HFFc6 (cell line): ENCODE measurements at regions not wholly inside any gene's neighbourhood (a gene's known extent, or its start where the extent isn't known, plus 50 kb on each side); places are given as distances from the start of the nearest gene placed in this dataset.

Source experiments
- DNase-seq: peaks from one replicate; pipeline ENCODE4 v3.0.0-alpha.2; 2018
- H3K27ac Mint-ChIP-seq: 2 replicates; pipeline ENCODE4 v1.8.0; 2020; ENCODE audit warnings: mild to moderate bottlenecking, mixed read lengths
- H3K27me3 Mint-ChIP-seq: 2 replicates; pipeline ENCODE4 v1.8.0; 2021; ENCODE audit warnings: mild to moderate bottlenecking, moderate library complexity, mixed read lengths; ENCODE audit not compliant: insufficient read depth
- H3K36me3 Mint-ChIP-seq: 2 replicates; pipeline ENCODE4 v1.8.0; 2021; ENCODE audit warnings: low read depth, mixed read lengths
- H3K4me1 Mint-ChIP-seq: 2 replicates; pipeline ENCODE4 v1.8.0; 2020; ENCODE audit warnings: low read depth, mixed read lengths
- H3K4me3 Mint-ChIP-seq: 2 replicates; pipeline ENCODE4 v1.8.0; 2020; ENCODE audit warnings: mild to moderate bottlenecking, moderate library complexity, mixed read lengths
- H3K9me3 Mint-ChIP-seq: 2 replicates; pipeline ENCODE4 v1.8.0; 2020; ENCODE audit warnings: mild to moderate bottlenecking, mixed read lengths
- TF ChIP-seq, protein P1 (sequence below): fragments of 200-600 bp; sonication (generic); IDR thresholded peaks from 2 replicates; pipeline ENCODE4 v1.5.0; 2021; ENCODE audit warnings: antibody characterized with exemption, mild to moderate bottlenecking

DNA sequence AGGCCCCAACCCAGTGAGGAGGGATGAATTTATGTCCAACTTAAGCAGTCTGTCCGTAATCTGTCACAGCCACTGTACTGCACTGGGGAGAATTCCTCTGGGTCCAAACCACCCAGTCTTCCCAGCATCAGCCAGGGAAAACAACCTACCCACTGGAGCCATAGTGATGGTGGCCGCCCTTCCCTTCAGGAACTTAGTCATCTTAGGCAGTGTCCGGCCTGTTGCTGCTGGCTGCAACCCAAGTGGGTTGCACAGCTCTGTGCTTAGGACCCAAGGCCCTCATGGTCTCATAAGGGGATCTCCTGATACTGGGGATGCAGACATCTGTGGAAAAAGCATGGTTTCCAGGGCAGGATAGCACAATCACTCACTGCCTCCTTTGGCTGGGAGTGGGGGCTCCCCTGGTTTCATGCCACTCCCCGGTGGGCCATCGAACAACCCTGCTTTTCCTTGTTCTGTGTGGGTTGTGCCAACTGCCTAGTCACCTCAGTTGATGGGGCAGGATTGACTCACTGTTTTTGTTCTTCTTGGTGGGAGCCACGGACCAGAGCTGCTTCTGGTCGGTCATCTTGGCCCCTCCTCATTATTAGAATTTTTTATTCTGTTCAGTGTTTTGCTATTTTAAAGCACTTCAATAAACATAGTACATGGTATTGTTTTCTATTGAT lies 591.9 kb downstream of the DOK5 start:
- Mint-ChIP-seq H3K9me3 (peaks cover 45% of the 10 kb centered on the region), H3K4me3 (no peak overlapping the region), H3K4me1 (no peaks in the 10 kb centered on the region), H3K27ac (no peak overlapping the region), H3K27me3 (no peaks in the 10 kb centered on the region), H3K36me3 (peaks cover 11% of the 10 kb centered on the region)
- no peak for DNase-seq
- TF ChIP-seq, protein P1, sequence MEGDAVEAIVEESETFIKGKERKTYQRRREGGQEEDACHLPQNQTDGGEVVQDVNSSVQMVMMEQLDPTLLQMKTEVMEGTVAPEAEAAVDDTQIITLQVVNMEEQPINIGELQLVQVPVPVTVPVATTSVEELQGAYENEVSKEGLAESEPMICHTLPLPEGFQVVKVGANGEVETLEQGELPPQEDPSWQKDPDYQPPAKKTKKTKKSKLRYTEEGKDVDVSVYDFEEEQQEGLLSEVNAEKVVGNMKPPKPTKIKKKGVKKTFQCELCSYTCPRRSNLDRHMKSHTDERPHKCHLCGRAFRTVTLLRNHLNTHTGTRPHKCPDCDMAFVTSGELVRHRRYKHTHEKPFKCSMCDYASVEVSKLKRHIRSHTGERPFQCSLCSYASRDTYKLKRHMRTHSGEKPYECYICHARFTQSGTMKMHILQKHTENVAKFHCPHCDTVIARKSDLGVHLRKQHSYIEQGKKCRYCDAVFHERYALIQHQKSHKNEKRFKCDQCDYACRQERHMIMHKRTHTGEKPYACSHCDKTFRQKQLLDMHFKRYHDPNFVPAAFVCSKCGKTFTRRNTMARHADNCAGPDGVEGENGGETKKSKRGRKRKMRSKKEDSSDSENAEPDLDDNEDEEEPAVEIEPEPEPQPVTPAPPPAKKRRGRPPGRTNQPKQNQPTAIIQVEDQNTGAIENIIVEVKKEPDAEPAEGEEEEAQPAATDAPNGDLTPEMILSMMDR: no peak

DNA sequence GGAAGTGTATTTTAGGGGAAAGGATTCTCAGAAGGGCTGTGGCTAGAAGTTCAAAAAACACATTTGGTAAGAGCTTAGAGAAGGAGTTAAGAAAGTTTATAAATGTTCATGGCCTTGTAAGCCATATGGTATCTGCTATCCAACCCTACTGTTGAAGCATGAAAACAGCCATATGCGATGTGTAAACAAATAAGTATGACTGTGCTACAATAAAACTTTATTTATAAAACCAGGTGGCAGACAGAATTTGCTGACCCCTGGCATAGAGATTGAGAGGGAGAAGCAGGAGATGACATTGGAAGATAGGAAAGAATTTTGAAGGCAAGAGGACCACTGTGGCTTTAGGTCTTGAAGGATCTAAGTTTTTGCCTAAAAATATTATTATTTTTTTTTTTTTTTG lies 583.5 kb downstream of the DOK5 start:
- no peak overlapping the region for H3K27ac Mint-ChIP-seq
- TF ChIP-seq, protein P1: no peak
- no peaks in the 10 kb centered on the region for H3K36me3 Mint-ChIP-seq
- H3K4me3 Mint-ChIP-seq: no peak overlapping the region
- peaks cover 72% of the 10 kb centered on the region for H3K9me3 Mint-ChIP-seq
- H3K27me3 Mint-ChIP-seq: no peaks in the 10 kb centered on the region
- DNase-seq: no peak
- H3K4me1 Mint-ChIP-seq: no peaks in the 10 kb centered on the region

DNA sequence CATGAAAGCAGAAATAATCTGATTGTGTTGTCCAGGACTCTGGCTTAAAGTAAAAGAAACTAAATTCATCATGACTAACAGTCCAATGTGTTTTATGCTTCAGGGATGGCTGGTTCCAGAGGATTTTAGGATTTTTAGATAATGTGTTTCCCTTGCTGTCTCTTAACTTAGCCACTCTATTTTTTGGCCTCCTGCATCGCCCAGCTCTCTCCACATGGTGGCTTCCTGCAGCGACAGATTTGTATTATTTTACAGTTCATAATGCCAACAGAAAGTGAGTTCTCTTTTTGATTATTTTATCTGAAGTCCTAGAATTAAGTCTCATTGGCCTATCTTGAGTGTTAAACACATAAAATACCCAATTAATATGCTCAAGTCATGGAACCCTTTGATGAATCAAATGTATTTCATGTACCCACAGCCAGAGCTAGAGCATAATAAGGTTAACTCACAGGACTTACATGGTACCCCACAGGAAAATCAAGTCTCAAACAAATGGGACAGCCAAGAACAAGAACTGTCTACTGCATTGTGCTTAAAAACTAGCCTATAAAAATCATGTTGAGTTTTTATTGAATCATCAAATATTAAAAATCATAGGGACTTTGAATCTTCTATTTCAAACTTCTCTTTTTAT lies 582.5 kb downstream of the DOK5 start:
- H3K4me1 Mint-ChIP-seq: no peaks in the 10 kb centered on the region
- DNase-seq: no peak
- no peak overlapping the region for H3K4me3 Mint-ChIP-seq

DNA sequence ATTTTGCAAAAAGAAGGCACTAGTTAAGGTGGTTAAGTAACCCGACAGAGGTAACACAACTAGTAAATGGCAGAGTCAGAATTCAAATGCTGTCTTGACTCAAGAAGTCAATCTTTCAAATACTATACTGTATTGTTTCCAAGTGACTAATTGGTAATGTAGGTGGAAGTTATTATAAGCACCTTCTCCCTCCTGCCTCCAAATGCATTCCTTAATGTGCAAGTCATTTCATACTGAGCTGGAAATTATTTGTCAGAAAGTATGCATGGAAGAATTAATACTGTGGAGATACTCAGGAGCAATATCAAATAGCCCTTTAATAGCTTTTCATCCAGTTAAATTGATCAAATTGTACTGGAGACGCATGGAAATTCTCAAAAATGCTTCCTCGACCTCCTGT lies 579.1 kb downstream of the DOK5 start:
- Mint-ChIP-seq H3K4me1 (no peaks in the 10 kb centered on the region), H3K36me3 (peaks cover 4% of the 10 kb centered on the region; the same call in 1 of the 2 replicates), H3K9me3 (peaks cover 63% of the 10 kb centered on the region), H3K27ac (no peak overlapping the region), H3K27me3 (no peaks in the 10 kb centered on the region), H3K4me3 (no peak overlapping the region)
- no peak for DNase-seq
- TF ChIP-seq, protein P1: no peak

More for the DNA sequence above, 582.5 kb downstream of the DOK5 start:
- H3K36me3 Mint-ChIP-seq: no peaks in the 10 kb centered on the region
- no peaks in the 10 kb centered on the region for H3K27me3 Mint-ChIP-seq
- TF ChIP-seq, protein P1: 0 out of 2 replicates have a peak, but pooled peaks have one; percentile 6
- no peak overlapping the region for H3K27ac Mint-ChIP-seq
- H3K9me3 Mint-ChIP-seq: peaks cover 66% of the 10 kb centered on the region

DNA sequence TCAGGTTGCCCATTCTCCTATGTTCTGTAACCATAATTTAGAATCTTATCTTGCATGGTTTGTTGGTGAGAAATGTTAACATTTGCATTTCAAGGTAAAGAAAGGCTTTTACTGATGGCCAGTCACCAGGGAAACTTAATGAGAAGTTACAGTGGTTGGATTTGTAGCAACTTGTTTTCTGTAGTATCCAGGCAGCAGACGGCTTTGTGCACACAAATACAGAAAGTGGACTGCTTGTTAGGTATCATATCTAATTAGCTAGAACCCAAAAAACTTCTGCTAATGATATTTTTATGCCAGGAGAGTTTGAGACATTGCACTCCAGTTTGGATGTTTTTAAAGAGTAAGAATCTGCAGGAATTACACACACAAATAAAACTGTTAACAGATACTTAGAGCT lies 578.0 kb downstream of the DOK5 start:
- H3K4me1 Mint-ChIP-seq: no peaks in the 10 kb centered on the region
- H3K4me3 Mint-ChIP-seq: no peak overlapping the region
- peaks cover 4% of the 10 kb centered on the region; the same call in 1 of the 2 replicates for H3K36me3 Mint-ChIP-seq
- no peaks in the 10 kb centered on the region for H3K27me3 Mint-ChIP-seq
- peaks cover 56% of the 10 kb centered on the region for H3K9me3 Mint-ChIP-seq
- no peak overlapping the region for H3K27ac Mint-ChIP-seq
- TF ChIP-seq, protein P1: no peak
- no peak for DNase-seq
